GM18498 (cell line): ENCODE measurements at regions not wholly inside any gene's neighbourhood (a gene's known extent, or its start where the extent isn't known, plus 50 kb on each side); places are given as distances from the start of the nearest gene placed in this dataset.

ENCODE experiments used
- ATAC-seq: cut with Tn5 transposase; IDR thresholded peaks from one replicate; pipeline ENCODE4 v1.9.1; 2021; ENCODE audit warnings: mild to moderate bottlenecking, moderate library complexity; ENCODE audit not compliant: unreplicated experiment

DNA sequence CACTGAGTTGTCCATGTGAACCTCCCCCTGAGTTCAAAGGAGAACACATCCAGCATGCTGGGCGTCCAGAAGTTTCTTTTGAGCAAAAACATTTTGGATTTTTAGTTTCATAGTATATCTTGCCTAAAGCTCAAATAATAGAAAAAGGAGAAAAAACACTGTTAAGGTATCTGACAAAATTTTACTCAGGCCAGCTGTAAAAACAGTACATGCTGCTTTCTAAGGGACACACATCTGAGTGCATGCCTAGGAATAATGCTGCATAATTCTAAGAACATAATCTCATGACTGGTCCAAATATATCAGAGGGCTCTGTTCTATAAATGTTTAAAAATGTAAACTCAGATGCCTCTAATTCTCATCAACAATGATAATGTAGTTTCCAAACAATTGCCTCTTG lies 561.3 kb upstream of the INTU start:
- ATAC-seq: no peak

DNA sequence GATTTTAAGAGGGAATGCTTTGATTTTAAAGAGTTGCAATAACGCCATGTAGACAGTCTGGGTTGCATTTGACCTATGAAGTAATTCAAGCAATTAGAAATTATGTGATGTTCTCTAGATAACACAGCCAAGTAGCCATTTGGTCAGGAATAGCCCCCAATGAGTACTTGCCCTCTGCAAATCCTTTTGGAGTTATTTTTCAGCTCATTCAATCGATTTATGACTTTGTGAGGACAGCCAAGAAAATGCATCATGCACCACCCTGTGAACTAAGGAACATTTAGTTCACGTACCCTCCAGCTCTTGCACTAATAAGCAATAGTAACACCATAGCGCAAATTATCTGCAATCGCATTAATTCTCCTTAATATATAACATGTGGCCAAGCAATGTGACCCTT lies 552.6 kb upstream of the INTU start:
- no peak for ATAC-seq

DNA sequence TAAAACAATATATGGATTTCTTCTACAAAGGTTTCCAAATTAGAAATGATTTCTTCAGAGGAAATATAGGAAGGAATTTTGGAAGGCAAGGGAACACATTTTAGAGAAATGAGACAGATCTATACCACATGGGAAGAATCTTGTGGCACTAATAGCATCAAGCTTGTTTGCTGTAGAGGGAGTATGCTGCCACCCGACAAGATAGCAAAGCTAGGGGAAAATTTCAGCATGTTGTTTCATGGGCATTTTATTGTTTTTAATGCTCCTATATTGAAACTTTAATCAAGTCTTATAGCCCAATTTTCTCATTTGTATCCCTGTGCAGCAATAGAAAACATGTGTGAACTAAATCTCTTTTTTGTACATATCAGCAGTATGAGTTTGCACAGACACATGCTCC lies 551.7 kb upstream of the INTU start:
- ATAC-seq: no peak

DNA sequence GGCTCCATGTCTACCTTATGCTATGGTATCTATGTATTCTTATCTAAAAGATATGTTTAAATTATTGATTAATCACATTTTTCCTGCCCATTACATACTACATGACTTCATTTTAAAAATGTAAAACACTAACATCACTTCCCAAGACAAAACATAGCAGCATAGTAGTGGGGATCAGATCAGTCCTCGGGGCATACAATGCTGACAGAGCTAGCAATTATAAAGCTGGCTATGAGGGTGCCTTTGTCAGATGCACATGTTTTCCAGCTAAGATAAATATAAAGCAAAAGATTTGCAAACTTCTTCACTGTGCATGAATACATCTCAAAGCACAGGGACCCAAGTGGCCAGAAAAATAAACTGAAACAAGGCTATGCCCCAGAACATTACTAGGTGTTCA lies 549.8 kb upstream of the INTU start:
- ATAC-seq: no peak

DNA sequence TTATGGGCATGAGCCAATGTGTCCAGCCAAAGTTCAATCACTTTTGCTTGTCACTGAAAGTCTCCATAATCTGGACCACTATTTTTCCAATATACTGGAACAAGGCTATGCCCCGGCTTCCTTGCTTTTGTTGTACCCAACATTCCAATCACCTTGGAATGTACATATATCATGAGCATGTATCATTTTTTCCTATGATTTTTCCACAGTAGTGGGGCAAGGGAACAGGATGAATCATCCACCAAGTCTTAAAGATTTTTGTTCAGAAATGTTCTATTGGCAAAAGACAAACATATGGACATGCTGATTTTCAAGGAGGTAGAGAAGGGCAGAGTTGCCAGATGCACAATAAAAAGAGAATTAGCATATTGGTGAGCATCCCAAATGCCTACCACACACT lies 548.1 kb upstream of the INTU start:
- ATAC-seq: no peak

DNA sequence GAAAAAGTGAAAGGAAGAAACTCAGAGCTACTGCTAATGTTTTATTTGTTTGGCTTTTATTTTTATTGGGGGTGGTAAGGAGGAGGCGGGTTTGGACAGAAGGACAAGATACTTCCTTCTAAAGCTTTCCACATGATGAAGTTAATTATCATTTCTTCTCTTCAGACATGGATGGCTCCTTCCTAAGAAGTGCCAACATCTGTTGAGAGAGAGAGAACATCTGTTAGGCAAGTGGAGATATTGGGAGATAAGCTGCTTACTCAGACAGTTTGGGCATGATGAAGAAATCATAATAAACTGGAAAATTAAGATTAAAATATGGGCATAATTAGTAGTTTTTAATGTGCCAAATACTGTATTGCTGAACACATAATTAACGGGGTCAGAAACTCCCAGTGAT lies 535.7 kb upstream of the INTU start:
- ATAC-seq: no peak

DNA sequence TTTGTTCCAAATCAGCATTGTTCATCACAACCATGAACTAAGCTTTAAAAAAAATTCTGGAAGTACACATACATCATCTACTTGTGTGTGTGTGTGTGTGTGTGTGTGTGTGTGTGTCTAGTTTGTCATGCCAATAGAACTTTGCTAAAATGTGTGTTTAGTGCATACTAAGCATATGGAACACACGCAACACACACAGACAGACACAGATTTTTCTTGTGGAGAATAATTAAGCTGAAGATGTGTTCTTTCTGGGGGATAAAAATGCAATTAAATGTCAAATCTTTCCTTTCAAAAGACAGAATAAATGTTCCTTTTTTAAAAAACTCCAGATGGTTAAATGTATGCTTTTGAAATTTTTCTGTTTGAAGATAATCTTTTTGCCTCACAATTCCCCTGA lies 530.4 kb upstream of the INTU start:
- ATAC-seq: no peak

DNA sequence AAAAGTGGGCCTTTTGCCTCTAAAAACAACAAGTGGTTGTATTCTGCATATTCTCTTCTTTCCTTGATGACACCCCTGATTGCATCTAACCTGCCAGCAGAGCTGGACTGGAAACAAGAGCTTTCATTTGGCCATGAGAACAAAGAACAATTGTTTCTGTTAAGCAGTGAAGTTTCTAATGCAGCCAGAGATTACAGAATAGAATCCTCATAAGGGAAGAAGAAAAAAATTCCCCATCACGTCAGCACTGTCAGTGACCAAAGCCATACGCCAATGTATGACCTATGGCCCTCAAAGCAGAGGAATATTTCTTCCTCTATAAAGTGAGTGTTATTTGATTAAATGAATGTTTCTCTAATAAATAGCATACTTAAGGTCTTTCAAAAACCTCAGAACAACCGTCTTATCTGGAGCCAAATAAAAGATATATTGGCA lies 529.1 kb upstream of the INTU start:
- no peak for ATAC-seq

DNA sequence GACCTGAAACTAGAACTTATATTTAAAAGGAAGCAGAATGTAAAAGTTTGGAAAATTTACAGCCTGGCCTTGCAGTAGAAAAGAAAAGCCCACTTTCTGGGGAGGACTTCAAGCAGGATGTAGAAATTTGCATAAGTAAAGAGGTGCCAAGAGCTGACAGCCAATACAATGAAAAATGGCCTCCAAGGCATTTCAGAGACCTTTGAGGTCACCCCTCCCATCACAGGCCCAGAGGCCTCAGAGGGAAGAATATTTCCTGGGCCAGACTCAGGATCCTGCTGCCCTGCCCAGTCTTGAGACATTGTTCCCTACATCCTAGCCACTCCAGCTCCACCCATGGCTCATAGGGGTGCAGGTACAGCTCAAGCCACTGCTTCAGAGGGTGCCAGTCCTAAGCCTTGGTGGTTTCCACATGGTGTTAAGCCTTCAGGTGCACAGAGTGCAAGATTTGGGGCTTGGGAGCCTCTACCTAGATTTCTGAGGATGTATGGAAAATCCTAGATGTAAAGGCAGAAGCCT lies 518.9 kb upstream of the INTU start:
- no peak for ATAC-seq

DNA sequence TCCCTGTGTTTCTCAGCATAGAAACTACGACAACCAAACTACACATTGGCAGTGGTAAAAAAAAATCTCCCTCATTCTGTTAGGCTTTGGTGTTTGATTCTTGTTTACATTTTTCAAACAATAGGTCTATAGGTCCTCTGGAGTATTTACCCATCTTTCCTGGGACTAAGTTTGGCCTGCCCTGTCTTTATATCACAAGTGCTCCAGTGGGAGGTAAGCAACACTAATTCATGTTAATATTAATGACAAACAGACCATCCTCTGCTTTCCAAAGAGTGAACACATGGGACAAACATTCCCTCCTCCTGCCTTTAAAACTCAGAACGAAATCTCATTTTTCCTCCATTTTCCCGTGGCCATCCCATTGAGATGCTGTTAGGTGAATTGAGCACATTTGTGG lies 514.1 kb upstream of the INTU start:
- no peak for ATAC-seq

DNA sequence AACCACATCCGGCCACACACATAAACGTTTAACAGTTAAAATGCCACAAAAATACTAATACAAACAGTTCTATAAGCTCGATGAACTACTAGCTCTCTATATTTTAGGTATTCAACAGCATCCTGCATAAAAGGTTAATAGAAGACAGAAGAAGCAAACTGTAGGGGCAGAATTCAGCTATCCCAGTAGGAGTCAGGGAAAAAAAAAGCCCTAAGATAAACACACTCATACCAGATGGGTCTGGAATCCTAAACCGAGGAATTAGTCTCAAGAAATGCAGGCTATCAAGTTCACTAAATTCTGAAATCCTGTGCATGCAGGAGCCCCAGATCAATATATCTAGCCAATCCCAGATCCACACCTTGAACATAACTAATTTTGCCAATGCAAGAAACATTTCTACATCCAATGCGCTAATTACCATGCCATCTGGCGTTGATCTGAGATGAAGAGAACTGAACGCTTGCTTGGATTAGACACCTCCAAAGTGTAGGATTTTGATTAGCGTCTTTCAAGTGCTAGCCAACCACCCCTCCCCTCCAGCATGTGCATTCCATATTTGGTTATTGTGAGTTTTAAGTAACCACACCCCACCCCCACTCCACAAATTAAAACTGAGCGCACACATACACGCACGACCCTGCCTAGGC lies 512.2 kb upstream of the INTU start:
- no peak for ATAC-seq

DNA sequence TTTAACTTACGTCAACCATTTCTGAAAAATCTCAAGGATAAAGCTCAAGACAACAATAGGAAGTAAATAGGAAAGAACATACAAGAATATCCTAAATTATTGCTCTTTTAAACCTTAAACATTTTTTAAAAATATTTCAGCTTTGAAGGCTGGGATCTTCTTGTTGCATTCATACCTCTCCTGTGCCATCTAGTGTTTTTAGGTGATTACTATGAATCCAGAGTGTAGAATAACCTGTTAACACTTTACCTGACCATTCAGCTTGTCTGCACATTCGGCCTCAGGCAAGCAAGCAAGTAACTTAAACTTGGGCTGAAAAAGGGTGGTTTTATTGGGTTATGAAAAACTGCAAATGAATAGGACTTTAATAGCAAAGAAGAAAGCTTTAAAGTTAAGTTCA lies 507.8 kb upstream of the INTU start:
- no peak for ATAC-seq

DNA sequence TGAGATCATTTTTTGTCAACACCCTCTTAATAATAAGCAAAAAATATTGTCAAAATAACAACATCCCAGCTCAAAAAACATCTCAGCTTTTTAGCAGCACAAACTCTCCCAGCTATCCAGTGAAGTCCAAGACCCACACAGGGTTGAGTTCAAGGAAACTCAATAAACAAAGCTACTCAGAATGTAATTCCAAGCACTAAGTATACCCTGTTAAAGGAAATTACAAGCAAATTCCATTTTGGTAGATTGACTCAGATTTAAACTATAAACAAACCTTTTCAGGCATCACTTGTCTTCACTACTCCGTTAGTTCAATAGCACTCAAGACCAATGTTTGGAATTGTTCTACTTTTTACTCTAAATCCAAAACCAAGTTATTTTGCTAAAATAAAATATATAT lies 506.0 kb upstream of the INTU start:
- ATAC-seq: no peak

DNA sequence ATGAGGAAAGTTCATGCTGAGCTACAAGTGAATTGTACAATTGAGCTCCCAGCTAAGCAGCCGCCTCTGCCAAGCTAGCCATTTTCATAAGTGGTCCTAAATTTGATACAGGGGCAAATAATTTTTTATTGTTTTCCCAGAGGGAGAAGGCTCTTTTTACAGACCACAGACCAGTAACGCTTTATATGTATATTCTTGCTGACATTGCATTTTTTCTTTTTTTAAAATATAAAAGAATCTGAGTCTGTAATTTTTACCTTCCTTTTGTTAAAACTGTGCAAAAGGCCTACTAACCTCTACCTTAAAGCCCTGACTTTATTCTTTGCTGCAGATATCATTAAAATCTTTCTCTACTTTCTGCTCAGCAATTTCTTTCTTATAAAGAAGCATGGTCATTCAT lies 501.2 kb upstream of the INTU start:
- no peak for ATAC-seq

DNA sequence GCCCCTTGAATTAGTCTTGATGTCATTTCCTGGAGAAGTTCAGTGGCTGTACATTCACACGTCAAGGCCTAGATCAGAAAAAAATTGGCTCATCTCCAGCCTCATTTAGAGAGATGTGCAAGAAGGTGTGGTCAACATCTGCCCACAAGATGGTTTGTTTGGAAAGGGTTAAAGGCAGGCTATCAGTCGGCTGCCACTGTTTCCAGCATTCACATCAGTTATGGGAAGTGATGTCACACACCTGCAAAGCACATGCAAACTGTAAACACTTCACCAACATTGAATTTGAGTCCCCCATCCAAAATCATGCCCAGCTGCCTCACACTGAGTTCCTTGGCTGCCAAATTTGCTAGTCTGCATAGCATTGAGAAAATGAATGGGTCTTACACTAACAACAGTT lies 498.3 kb upstream of the INTU start:
- ATAC-seq: no peak

DNA sequence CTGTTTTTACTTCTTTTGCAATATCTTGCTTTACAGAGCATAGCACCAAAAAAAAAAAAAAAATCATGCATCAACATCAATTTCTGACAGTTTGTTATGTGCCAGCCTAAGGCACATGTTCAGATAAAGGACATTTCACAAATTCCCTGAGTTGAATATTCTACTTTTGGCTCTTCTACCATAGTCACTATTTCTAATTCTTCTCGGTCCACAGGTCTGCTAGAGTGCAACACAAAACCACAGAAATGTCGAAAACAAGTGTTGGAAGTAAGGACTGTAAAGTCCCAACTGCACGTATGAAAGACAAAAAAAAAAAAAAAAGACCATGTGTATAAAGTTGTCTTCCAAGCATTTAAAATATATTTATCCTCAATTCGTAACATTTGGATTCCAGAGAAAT lies 494.2 kb upstream of the INTU start:
- ATAC-seq: no peak

DNA sequence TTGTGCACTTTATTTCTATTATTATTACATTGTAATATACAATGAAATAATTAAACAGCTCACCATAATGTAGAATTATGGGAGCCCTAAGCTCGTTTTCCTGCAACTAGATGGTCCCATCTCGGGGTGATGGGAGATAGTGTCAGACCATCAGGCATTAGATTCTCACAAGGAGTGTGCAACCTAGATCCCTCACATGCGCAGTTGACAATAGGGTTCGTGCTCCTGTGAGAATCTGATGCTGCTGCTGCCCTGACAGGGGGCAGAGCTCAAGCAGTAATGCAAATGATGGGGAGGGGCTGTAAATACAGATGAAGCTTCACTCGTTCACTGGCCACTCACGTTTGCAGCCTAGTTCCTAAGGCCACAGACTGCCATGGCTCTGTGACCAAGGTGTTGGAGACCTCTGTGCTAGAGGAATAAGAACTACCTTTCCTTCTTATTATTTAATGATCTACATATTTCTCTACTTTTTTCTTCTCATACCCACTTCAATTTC lies 492.9 kb upstream of the INTU start:
- no peak for ATAC-seq

DNA sequence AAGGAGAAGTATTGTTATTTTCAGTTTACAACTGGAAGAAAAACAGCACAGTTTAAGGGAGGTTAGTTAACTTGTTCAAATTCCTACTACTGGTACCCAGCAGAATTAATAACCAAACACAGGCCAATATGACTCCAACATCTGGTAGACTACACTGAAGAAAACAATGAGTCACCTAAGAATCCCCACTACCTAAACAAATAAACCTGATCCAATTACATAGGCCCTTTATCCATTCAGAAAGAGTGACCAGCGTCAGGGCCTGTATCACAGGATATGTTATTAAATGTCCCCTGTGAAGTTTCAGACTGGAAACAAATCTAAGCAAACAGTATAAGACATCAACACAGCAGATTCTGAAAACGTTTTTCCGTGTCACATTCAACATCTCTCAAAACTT lies 492.5 kb upstream of the INTU start:
- no peak for ATAC-seq

DNA sequence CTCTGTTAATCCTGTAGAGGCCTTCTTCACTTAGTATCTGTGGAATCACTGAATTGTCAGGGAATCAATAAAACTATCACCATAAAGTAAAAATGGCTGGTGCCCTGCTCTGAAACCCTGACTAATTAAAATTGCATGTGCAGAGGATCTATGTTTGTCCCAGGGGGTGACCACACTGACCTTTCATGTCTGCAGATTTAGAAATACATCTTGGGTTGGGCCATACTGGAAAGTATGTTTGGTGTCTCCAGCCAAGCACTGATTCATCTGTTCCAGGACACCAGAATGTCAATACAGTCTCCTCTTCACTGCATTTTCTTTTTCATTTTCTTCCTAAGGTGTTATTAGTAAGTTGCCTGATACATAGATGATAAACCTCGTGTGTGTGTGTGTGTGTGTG lies 490.9 kb upstream of the INTU start:
- no peak for ATAC-seq

DNA sequence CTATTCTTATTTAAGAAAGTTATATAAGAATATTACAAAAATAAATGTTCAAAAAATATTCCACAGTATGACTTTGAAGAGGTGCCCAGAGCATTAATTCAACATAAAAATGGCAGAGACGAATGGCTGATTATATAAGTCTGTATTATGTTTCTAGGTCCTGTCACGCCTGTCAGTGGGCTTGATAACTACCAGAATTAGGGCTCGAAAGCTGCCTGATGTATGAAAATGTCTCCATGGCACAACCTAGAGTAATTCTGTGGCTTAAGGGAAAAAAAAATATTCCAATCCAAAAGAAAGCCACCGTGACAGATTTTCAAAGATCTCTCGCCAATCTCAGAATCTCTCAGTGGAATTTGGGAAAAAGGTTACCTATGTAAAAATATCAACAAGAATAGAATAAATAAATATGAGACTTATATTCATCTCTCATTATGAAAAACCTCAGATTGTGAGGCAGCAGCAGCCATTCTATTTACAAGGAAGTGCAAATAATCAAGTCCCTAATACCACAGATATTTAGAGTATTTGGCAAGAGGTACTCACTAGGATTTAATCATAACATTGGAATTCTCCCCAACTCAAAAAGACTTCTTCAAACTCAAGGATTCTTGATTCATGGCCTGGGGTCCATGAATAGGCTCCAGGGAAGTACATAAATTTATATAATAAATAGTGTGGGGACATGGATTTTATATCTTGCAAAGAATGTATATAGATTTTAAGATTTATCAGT lies 489.1 kb upstream of the INTU start:
- no peak for ATAC-seq

DNA sequence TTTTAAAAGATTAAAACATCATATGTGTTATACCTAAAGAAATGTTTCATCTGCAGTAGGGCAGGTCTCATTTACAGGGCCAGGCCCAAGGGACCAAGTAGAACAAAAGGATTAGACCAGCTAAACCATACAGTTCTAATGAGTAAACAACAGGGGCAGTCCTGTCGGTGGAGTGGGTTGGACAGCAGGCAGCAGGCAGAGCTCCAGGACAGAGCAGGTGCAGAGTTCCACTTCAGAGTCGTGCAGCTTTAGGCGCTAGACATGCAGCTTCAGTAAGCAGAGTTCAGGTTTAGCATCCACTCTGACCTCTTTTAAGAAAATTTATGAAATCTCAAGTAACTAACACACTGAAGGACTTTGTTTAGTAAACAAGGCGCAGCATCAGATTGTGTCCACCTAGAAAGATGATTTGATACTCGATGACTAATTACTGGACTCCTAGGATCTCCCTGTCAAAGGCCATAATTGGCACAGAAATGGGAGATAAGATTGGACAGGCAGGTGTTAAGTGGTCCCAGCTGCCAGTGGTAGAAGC lies 487.7 kb upstream of the INTU start:
- ATAC-seq: no peak

DNA sequence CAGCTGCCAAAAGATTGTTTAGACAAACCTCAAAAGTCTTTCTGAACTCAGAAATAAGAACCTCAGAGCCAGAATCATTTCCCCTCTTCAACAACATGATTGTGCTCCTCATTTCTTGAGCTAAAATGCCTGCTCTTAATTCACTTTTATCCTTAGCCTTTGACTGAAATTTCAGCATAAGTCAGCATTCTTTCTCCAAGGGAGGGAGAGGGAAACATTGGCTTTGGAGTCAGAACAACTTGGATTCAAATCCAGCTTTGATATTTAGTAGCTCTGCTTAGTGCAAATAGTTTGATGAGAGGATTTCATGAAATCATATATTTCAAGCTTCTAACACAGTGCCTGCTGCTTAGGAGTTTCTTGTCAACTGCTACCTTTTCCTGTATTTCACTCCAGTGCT lies 484.6 kb upstream of the INTU start:
- ATAC-seq: no peak
